LoVo (cell line): ENCODE measurements at regions not wholly inside any gene's neighbourhood (a gene's known extent, or its start where the extent isn't known, plus 50 kb on each side); places are given as distances from the start of the nearest gene placed in this dataset.
"Not testable (repeated sequence)": the region's sequence is repeated elsewhere in the genome, so short reads cannot be mapped to it uniquely, and the experiment has no call there.

Source experiments
- DNase-seq: peaks from one replicate; pipeline ENCODE4 v3.0.0-alpha.2; 2016; ENCODE audit warnings: low spot score

DNA sequence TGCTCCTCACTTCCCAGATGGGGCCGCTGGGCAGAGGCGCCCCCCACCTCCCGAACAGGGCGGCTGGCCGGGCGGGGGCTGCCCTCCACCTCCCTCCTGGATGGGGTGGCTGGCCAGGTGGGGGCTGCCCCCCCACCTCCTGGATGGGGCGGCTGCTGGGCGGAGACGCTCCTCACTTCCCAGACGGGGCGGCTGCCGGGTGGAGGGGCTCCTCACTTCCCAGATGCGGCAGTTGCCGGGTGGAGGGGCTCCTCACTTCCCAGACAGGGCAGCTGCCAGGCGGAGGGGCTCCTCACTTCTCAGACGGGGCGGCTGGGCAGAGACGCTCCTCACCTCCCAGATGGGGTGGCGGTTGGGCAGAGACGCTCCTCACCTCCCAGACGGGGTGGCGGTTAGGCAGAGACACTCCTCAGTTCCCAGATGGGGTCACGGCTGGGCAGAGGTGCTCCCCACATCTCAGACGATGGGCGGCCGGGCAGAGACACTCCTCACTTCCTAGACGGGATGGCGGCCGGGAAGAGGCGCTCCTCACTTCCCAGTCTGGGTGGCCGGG lies 428.8 kb downstream of the FGF13 start:
- DNase-seq = not testable (repeated sequence)

DNA sequence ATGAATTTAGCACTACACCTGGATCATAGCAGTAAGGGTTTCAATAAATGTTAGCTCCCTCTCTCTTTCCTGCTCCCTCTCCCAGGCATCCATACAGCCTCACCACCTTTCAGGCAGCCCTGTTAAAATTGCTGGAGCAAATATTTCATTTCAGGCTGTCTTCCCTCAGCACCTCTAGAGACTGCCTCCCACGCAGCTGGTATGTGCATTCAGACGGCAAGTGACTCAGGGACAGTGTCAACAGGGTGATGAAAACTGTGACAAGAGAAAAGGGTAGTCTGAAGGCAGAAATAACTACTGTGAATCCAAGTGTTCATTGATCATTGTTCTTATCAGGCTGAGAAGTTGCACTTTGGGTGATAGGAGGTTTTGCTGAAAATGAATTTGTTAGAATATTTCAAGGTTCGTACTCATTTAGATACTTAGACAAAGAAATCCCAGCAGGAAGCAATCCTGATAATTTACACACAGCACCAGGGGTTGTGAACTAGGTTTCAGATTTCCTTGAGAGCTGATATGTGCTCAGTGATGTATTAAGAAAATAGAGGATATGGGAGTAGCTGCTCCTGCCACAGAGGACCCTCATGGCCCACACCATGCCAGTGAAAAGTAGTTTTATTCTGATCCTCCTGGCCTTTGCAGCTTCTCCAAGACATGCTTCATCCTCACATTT lies 424.2 kb downstream of the FGF13 start:
- no peak for DNase-seq

DNA sequence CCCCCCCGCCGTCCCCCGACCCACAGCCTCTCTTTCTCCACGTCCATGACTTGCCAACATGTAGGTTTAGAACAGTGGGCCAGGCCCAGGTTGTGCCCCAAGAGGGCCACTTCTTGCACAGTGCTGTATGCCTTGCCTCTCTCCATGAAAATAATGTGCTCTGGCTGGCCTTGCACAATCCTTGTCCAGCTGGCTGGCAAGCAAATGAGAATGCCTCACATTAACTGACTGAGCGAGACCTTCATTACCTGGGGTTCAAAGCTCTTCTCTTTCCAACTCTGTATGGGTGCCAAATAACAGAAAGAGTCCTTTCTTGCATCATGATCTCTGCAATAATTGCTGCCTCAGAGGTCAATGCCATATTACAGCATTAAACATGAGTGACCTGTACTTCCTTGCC lies 416.6 kb downstream of the FGF13 start:
- no peak for DNase-seq

DNA sequence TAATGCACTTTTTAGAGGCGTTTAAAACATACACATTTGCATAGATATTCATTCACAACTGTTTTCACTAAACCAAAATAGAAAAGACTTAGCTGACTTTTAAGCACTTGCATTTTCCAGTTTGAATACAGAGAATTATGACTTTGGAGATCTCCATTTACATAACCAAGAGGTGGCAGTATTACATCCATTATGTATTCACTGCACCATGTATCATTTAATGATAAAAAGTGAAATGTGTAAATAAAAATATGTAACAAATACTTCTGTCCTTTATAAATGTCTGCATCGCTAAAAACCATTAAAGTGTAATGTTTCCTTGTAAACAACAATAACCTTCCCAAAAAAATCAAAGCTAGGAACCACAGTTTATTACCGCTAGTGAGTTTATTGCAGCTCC lies 413.2 kb downstream of the FGF13 start:
- DNase-seq = no peak

DNA sequence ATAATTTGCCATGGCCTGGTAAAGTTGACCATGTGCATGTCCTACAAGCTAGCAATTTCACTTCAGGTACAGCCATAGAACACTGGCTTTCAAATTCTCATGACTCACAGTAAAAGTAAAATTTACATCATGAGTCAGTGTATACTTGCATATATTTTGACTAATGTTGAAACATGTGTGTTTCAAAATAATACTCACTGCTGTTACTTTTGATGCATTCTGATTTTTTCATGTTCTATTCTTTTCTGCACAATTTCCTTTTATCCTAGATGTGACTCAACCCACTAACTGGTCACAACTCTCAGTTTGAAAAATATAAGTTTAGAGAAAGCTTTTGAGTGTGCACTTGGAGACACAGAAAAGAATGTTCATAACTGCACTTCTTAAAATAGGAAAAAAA lies 365.7 kb downstream of the FGF13 start:
- DNase-seq = no peak

DNA sequence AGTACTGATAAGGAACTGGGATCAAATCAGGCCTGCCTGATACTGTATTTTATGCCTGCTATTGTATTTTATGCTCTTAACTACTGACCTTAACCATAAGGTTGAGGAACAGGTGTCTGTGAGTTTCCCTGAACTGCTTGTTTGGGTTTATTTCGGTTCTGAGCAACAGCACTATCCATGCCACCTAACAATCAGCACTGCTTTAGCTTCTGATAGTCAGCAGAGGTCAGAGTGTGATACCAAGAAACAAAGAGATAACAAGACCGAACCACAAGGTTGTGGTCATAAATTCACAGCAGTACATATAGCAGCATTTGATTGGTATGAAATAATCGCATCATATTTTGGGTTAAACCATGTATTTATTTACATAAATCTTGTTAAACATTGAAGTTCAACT lies 362.2 kb downstream of the FGF13 start:
- no peak for DNase-seq

DNA sequence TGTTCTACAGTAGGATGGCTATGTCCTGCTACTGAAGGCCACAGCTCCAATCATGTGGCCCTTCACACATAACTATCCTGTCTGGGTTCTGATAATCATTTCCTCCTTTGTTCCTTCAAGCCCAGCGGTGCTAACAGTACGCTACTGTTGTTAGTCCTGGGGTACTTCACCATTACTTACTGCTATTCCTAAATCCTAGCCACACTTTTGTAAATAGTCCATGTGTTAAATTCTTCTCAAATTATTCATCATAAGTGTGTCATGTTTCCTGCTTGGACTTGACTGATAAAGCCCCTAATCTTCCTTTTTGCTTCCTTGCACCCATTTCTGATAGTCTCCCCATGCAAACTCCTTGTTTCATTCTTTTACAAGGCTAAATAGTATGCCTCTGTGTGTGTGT lies 332.6 kb downstream of the FGF13 start:
- DNase-seq = no peak

DNA sequence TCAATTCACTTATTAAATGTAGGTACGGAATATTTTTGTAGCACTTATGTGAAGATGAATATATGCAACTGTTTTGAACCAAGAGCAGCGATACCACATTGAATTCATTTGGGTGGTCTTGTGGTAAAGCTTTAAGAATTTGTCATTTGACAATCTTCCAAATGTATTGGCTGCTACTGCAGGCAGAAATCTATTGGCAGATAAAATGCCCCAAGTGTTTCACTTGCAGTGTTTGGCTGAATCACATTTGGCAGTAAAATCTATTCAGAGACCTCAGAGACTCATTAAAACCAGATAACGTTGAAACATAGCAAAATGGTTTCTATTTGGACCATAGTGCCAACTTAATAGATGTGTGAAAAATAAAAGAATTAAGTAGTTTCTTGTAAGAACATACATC lies 303.4 kb downstream of the FGF13 start:
- no peak for DNase-seq

DNA sequence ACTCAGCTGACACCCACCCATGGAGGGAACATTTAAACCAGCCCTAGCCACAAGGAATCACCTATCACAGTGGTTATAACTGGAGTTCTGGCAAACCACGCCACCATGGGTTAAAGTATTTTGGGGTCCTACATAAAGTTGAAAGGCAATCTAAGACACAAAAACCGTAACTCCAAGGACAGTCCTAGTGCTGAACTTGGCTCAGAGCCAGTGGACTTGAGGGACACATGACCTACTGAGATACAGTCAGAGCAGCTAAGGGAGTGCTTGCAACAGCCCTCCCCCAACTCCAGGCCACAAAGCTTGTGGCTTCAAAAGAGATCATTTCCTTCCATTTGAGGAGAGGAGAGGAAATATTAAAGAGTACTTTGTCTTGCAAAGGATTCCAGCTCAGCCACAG lies 300.5 kb downstream of the FGF13 start:
- no peak for DNase-seq
